NCI-H128 (cell line): ENCODE measurements at regions not wholly inside any gene's neighbourhood (a gene's known extent, or its start where the extent isn't known, plus 50 kb on each side); places are given as distances from the start of the nearest gene placed in this dataset.
"Not testable (repeated sequence)": the region's sequence is repeated elsewhere in the genome, so short reads cannot be mapped to it uniquely, and the experiment has no call there.

Experiments used
- DNase-seq: peaks from one replicate; lab custom pipeline; 2025; ENCODE audit not compliant: unreplicated experiment; lab: John Stamatoyannopoulos, UW

- DNase-seq, result no peak
Observed at GRCh38 chr5:167823405-167823804, 468.0 kb upstream of the WWC1 start.

GRCh38 chr5:167827766-167828165 lies 463.7 kb upstream of the WWC1 start:
- no peak for DNase-seq

GRCh38 chr5:167831754-167832504 lies 459.5 kb upstream of the WWC1 start:
- DNase-seq, result no peak

GRCh38 chr5:167832609-167833008 lies 458.8 kb upstream of the WWC1 start:
- DNase-seq, result no peak

- no peak for DNase-seq
Observed at GRCh38 chr5:167833456-167833855, 458.0 kb upstream of the WWC1 start.

- DNase-seq, result no peak
Observed at GRCh38 chr5:167835146-167835545, 456.3 kb upstream of the WWC1 start.

GRCh38 chr5:167837127-167837526 lies 454.3 kb upstream of the WWC1 start:
- no peak for DNase-seq

GRCh38 chr5:167839065-167839464 lies 452.4 kb upstream of the WWC1 start:
- no peak for DNase-seq

GRCh38 chr5:167840527-167841130 lies 450.8 kb upstream of the WWC1 start:
- DNase-seq, result no peak

- no peak for DNase-seq
Observed at GRCh38 chr5:167843881-167844572, 447.4 kb upstream of the WWC1 start.

GRCh38 chr5:167845952-167846351 lies 445.5 kb upstream of the WWC1 start:
- DNase-seq, result no peak

GRCh38 chr5:167849874-167850273 lies 441.6 kb upstream of the WWC1 start:
- DNase-seq, result no peak

GRCh38 chr5:167850911-167851310 lies 440.5 kb upstream of the WWC1 start:
- no peak for DNase-seq

- DNase-seq, result no peak
Observed at GRCh38 chr5:167851416-167851815, 440.0 kb upstream of the WWC1 start.

GRCh38 chr5:167852515-167852914 lies 438.9 kb upstream of the WWC1 start:
- no peak for DNase-seq

- DNase-seq, result no peak
Observed at GRCh38 chr5:167853421-167853820, 438.0 kb upstream of the WWC1 start.

- no peak for DNase-seq
Observed at GRCh38 chr5:167855818-167856217, 435.6 kb upstream of the WWC1 start.

- DNase-seq, result no peak
Observed at GRCh38 chr5:167857321-167857720, 434.1 kb upstream of the WWC1 start.

GRCh38 chr5:167858186-167858855 lies 433.1 kb upstream of the WWC1 start:
- not testable (repeated sequence) for DNase-seq

- DNase-seq, result no peak
Observed at GRCh38 chr5:167861129-167861927, 430.1 kb upstream of the WWC1 start.

GRCh38 chr5:167861928-167862426 lies 429.5 kb upstream of the WWC1 start:
- no peak for DNase-seq
